WTC11 (cell line): ENCODE measurements at regions not wholly inside any gene's neighbourhood (a gene's known extent, or its start where the extent isn't known, plus 50 kb on each side); places are given as distances from the start of the nearest gene placed in this dataset.

Experiments used
- ATAC-seq: fragments of 200-7000 bp; cut with Tn5 transposase; 2 replicates; pipeline ENCODE4 v1.10.0; 2021; ENCODE audit warnings: mild to moderate bottlenecking, moderate library complexity
- CTCF ChIA-PET: fragments of 300-600 bp; sonication (Branson Sonifier 250); formaldehyde crosslinking; loops from one replicate; lab custom pipeline; 2021; ENCODE audit warnings: antibody characterized with exemption; lab: Charles Lee
- POLR2A ChIA-PET: fragments of 350-600 bp; sonication (Branson Sonifier 250); formaldehyde crosslinking; loops from one replicate; lab custom pipeline; 2021; ENCODE audit warnings: antibody characterized with exemption; lab: Charles Lee
- DNase-seq: peaks from one replicate; pipeline ENCODE4 v3.0.0; 2021; ENCODE audit warnings: low spot score
- H3K27ac Mint-ChIP-seq: 2 replicates; pipeline ENCODE4 v1.8.0; 2021; ENCODE audit warnings: mixed read lengths
- H3K27me3 Mint-ChIP-seq: 2 replicates; pipeline ENCODE4 v1.8.0; 2021; ENCODE audit warnings: low read depth, mild to moderate bottlenecking, moderate library complexity, mixed read lengths
- H3K36me3 Mint-ChIP-seq: 2 replicates; pipeline ENCODE4 v1.8.0; 2021; ENCODE audit warnings: mixed read lengths
- H3K4me1 Mint-ChIP-seq: 2 replicates; pipeline ENCODE4 v1.8.0; 2022; ENCODE audit warnings: mixed read lengths
- H3K4me3 Mint-ChIP-seq: 2 replicates; pipeline ENCODE4 v1.8.0; 2021; ENCODE audit warnings: mild to moderate bottlenecking, moderate library complexity, mixed read lengths
- H3K9me3 Mint-ChIP-seq: 2 replicates; pipeline ENCODE4 v1.8.0; 2021; ENCODE audit warnings: mixed read lengths
- EMX1 ChIP-seq: fragments of 250-450 bp; sonication (Bioruptor Pico); IDR thresholded peaks from 2 replicates; pipeline ENCODE4 v1.8.0; 2021; ENCODE audit warnings: mild to moderate bottlenecking
- ETV6 ChIP-seq: sonication (generic); formaldehyde crosslinking; IDR thresholded peaks from 2 replicates; pipeline ENCODE4 v1.8.1; 2022; ENCODE audit warnings: mild to moderate bottlenecking, missing genetic modification reagents
- FOXJ3 ChIP-seq: sonication (generic); formaldehyde crosslinking; IDR thresholded peaks from 2 replicates; pipeline ENCODE4 v1.9.0; 2021; ENCODE audit warnings: missing genetic modification reagents, mild to moderate bottlenecking, borderline replicate concordance
- GABPB1 ChIP-seq: sonication (generic); formaldehyde crosslinking; IDR thresholded peaks from 2 replicates; pipeline ENCODE4 v1.8.1; 2023; ENCODE audit warnings: mild to moderate bottlenecking, missing genetic modification reagents
- NFE2L1 ChIP-seq: sonication (generic); formaldehyde crosslinking; IDR thresholded peaks from 2 replicates; pipeline ENCODE4 v1.8.1; 2023; ENCODE audit warnings: missing genetic modification reagents
- OVOL2 ChIP-seq: fragments of 250-450 bp; sonication (Bioruptor Pico); IDR thresholded peaks from 2 replicates; pipeline ENCODE4 v1.9.0; 2021; ENCODE audit warnings: mild to moderate bottlenecking, borderline replicate concordance
- SMAD3 ChIP-seq: sonication (generic); formaldehyde crosslinking; IDR thresholded peaks from 2 replicates; pipeline ENCODE4 v1.8.0; 2022; ENCODE audit warnings: missing genetic modification reagents, mild to moderate bottlenecking, borderline replicate concordance
- TCF7 ChIP-seq: sonication (generic); formaldehyde crosslinking; IDR thresholded peaks from 2 replicates; pipeline ENCODE4 v1.8.0; 2022; ENCODE audit warnings: mild to moderate bottlenecking, low read depth, missing genetic modification reagents, moderate library complexity
- ZNF138 ChIP-seq: sonication (generic); formaldehyde crosslinking; conservative IDR thresholded peaks from 2 replicates; pipeline ENCODE4 v1.8.1; 2022; ENCODE audit warnings: mild to moderate bottlenecking, moderate library complexity, missing genetic modification reagents
- ZNF423 ChIP-seq: fragments of 250-450 bp; sonication (Bioruptor Pico); IDR thresholded peaks from 2 replicates; pipeline ENCODE4 v2.1.2; 2022; ENCODE audit warnings: mild to moderate bottlenecking, moderate library complexity
- ZNF671 ChIP-seq: fragments of 250-450 bp; sonication (Bioruptor Pico); IDR thresholded peaks from 2 replicates; pipeline ENCODE4 v1.8.0; 2021; ENCODE audit warnings: mild to moderate bottlenecking
- TF ChIP-seq, protein P1 (sequence below): sonication (generic); formaldehyde crosslinking; IDR thresholded peaks from 2 replicates; pipeline ENCODE4 v1.8.1; 2022; ENCODE audit warnings: low read depth, missing genetic modification reagents, borderline replicate concordance
- TF ChIP-seq, protein P2 (sequence below): sonication (generic); formaldehyde crosslinking; IDR thresholded peaks from 2 replicates; pipeline ENCODE4 v1.8.0; 2022; ENCODE audit warnings: mild to moderate bottlenecking, missing genetic modification reagents
- TF ChIP-seq, protein P3 (sequence below): sonication (generic); formaldehyde crosslinking; IDR thresholded peaks from 2 replicates; pipeline ENCODE4 v1.8.0; 2023; ENCODE audit warnings: missing genetic modification reagents, mild to moderate bottlenecking, borderline replicate concordance
- TF ChIP-seq, protein P4 (sequence below): sonication (generic); formaldehyde crosslinking; conservative IDR thresholded peaks from 2 replicates; pipeline ENCODE4 v1.8.1; 2022; ENCODE audit warnings: mild to moderate bottlenecking, missing genetic modification reagents
- TF ChIP-seq, protein P5 (sequence below): sonication (generic); formaldehyde crosslinking; IDR thresholded peaks from 2 replicates; pipeline ENCODE4 v1.8.1; 2022; ENCODE audit warnings: low read depth, mild to moderate bottlenecking, moderate library complexity, missing genetic modification reagents, borderline replicate concordance
- TF ChIP-seq, protein P6 (sequence below): fragments of 200-600 bp; IDR thresholded peaks from 2 replicates; pipeline ENCODE4 v1.8.0; 2022; ENCODE audit warnings: antibody characterized with exemption
- TF ChIP-seq, protein P7 (sequence below): sonication (generic); formaldehyde crosslinking; IDR thresholded peaks from 2 replicates; pipeline ENCODE4 v1.8.1; 2022; ENCODE audit warnings: missing genetic modification reagents, borderline replicate concordance

DNA sequence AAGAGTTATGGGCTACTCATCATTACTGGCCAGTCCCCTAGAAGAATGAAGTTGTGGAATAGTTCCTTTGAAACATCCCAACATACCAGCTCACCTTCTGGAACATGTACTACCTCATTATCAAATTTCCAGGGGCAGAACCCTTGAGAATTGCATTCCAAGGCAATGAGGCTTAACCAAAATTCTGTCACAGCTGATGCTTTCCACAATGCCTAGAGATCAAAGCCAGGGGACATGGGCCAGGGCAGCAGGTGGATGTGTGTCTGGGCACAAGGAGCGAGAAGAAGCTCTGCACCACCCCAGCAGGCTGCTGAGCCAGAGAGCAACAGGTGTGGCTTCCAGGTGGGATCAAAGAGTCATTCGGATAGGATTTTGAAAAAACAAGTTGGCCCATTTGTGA is 362.1 kb downstream of the EFNB2 start:
- ATAC-seq: no peak
- Mint-ChIP-seq H3K4me3 (no peak overlapping the region), H3K36me3 (no peaks in the 10 kb centered on the region; the same call in 1 of the 2 replicates), H3K4me1 (peaks cover 17% of the 10 kb centered on the region), H3K9me3 (no peaks in the 10 kb centered on the region), H3K27me3 (no peaks in the 10 kb centered on the region), H3K27ac (no peak overlapping the region)
- ChIA-PET CTCF (no interaction called here), POLR2A (no interaction called here)
- no peak for DNase-seq
- TF ChIP-seq OVOL2 (CRISPR knock-in tag) (no peak), NFE2L1 (no peak), ZNF423 (CRISPR knock-in tag) (no peak), ZNF671 (CRISPR knock-in tag) (no peak), ETV6 (CRISPR knock-in tag) (no peak), TCF7 (no peak), SMAD3 (no peak), FOXJ3 (CRISPR knock-in tag) (no peak), ZNF138 (CRISPR knock-in tag) (no peak), EMX1 (CRISPR knock-in tag) (no peak), GABPB1 (no peak)
- TF ChIP-seq, protein P1, sequence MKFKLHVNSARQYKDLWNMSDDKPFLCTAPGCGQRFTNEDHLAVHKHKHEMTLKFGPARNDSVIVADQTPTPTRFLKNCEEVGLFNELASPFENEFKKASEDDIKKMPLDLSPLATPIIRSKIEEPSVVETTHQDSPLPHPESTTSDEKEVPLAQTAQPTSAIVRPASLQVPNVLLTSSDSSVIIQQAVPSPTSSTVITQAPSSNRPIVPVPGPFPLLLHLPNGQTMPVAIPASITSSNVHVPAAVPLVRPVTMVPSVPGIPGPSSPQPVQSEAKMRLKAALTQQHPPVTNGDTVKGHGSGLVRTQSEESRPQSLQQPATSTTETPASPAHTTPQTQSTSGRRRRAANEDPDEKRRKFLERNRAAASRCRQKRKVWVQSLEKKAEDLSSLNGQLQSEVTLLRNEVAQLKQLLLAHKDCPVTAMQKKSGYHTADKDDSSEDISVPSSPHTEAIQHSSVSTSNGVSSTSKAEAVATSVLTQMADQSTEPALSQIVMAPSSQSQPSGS (CRISPR knock-in tag): no peak
- TF ChIP-seq, protein P2, sequence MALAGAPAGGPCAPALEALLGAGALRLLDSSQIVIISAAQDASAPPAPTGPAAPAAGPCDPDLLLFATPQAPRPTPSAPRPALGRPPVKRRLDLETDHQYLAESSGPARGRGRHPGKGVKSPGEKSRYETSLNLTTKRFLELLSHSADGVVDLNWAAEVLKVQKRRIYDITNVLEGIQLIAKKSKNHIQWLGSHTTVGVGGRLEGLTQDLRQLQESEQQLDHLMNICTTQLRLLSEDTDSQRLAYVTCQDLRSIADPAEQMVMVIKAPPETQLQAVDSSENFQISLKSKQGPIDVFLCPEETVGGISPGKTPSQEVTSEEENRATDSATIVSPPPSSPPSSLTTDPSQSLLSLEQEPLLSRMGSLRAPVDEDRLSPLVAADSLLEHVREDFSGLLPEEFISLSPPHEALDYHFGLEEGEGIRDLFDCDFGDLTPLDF: no peak
- TF ChIP-seq, protein P3, sequence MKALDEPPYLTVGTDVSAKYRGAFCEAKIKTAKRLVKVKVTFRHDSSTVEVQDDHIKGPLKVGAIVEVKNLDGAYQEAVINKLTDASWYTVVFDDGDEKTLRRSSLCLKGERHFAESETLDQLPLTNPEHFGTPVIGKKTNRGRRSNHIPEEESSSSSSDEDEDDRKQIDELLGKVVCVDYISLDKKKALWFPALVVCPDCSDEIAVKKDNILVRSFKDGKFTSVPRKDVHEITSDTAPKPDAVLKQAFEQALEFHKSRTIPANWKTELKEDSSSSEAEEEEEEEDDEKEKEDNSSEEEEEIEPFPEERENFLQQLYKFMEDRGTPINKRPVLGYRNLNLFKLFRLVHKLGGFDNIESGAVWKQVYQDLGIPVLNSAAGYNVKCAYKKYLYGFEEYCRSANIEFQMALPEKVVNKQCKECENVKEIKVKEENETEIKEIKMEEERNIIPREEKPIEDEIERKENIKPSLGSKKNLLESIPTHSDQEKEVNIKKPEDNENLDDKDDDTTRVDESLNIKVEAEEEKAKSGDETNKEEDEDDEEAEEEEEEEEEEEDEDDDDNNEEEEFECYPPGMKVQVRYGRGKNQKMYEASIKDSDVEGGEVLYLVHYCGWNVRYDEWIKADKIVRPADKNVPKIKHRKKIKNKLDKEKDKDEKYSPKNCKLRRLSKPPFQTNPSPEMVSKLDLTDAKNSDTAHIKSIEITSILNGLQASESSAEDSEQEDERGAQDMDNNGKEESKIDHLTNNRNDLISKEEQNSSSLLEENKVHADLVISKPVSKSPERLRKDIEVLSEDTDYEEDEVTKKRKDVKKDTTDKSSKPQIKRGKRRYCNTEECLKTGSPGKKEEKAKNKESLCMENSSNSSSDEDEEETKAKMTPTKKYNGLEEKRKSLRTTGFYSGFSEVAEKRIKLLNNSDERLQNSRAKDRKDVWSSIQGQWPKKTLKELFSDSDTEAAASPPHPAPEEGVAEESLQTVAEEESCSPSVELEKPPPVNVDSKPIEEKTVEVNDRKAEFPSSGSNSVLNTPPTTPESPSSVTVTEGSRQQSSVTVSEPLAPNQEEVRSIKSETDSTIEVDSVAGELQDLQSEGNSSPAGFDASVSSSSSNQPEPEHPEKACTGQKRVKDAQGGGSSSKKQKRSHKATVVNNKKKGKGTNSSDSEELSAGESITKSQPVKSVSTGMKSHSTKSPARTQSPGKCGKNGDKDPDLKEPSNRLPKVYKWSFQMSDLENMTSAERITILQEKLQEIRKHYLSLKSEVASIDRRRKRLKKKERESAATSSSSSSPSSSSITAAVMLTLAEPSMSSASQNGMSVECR (CRISPR knock-in tag): no peak
- TF ChIP-seq, protein P4, sequence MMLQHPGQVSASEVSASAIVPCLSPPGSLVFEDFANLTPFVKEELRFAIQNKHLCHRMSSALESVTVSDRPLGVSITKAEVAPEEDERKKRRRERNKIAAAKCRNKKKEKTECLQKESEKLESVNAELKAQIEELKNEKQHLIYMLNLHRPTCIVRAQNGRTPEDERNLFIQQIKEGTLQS (CRISPR knock-in tag): no peak
- TF ChIP-seq, protein P5, sequence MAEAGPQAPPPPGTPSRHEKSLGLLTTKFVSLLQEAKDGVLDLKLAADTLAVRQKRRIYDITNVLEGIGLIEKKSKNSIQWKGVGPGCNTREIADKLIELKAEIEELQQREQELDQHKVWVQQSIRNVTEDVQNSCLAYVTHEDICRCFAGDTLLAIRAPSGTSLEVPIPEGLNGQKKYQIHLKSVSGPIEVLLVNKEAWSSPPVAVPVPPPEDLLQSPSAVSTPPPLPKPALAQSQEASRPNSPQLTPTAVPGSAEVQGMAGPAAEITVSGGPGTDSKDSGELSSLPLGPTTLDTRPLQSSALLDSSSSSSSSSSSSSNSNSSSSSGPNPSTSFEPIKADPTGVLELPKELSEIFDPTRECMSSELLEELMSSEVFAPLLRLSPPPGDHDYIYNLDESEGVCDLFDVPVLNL (CRISPR knock-in tag): no peak
- TF ChIP-seq, protein P6, sequence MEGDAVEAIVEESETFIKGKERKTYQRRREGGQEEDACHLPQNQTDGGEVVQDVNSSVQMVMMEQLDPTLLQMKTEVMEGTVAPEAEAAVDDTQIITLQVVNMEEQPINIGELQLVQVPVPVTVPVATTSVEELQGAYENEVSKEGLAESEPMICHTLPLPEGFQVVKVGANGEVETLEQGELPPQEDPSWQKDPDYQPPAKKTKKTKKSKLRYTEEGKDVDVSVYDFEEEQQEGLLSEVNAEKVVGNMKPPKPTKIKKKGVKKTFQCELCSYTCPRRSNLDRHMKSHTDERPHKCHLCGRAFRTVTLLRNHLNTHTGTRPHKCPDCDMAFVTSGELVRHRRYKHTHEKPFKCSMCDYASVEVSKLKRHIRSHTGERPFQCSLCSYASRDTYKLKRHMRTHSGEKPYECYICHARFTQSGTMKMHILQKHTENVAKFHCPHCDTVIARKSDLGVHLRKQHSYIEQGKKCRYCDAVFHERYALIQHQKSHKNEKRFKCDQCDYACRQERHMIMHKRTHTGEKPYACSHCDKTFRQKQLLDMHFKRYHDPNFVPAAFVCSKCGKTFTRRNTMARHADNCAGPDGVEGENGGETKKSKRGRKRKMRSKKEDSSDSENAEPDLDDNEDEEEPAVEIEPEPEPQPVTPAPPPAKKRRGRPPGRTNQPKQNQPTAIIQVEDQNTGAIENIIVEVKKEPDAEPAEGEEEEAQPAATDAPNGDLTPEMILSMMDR: no peak
- TF ChIP-seq, protein P7, sequence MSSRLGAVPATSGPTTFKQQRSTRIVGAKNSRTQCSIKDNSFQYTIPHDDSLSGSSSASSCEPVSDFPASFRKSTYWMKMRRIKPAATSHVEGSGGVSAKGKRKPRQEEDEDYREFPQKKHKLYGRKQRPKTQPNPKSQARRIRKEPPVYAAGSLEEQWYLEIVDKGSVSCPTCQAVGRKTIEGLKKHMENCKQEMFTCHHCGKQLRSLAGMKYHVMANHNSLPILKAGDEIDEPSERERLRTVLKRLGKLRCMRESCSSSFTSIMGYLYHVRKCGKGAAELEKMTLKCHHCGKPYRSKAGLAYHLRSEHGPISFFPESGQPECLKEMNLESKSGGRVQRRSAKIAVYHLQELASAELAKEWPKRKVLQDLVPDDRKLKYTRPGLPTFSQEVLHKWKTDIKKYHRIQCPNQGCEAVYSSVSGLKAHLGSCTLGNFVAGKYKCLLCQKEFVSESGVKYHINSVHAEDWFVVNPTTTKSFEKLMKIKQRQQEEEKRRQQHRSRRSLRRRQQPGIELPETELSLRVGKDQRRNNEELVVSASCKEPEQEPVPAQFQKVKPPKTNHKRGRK: no peak
